ENCODE measurements at regions not wholly inside any gene's neighbourhood (a gene's known extent, or its start where the extent isn't known, plus 50 kb on each side); places are given as distances from the start of the nearest gene placed in this dataset.

DNA sequence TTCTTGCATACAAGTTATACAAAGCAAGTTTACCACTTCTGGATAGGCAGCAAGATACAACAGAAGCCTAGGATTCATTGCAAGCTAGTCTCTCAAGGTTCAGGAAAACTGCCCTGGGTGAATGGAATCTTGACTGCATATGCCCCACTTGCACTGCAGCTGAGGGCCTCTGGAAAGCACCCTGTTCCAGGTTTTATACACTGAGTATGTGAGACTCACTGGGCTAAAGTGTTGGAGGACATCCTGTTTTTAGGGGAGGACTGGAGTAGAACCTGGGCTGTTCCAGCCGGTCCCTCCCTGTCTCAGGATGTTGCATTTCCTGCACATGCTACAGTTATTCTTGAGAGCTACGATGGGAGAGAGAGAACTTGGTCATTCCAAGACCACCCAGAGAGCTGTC, 168.5 kb upstream of the NUDT6 start:
- Histone ChIP-seq H3K4me1 (no peaks in the 10 kb centered on the region), H3K27ac (no peak overlapping the region), H3K4me3 (no peak overlapping the region), H3K4me2 (no peak overlapping the region), H3K9me3 (no peaks in the 10 kb centered on the region)
- ChIA-PET CTCF (no interaction called here), POLR2A (no interaction called here)
- FAIRE-seq (no peak), DNase-seq (ENCODE audit: low read depth in 1 of 2, low spot score in 1 of 2) (no peak), ATAC-seq (no peak)
- no peak for TF ChIP-seq POLR2A (IDR thresholded peaks at IDR 0.05; ENCODE audit: low read length)
- TF ChIP-seq CBX2 (IDR thresholded peaks at IDR 0.05; ENCODE audit: borderline replicate concordance, low read depth): no peak
- no peak for TF ChIP-seq RARB (CRISPR knock-in tag; IDR thresholded peaks at IDR 0.05)
- TF ChIP-seq, protein P1, sequence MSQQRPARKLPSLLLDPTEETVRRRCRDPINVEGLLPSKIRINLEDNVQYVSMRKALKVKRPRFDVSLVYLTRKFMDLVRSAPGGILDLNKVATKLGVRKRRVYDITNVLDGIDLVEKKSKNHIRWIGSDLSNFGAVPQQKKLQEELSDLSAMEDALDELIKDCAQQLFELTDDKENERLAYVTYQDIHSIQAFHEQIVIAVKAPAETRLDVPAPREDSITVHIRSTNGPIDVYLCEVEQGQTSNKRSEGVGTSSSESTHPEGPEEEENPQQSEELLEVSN (IDR thresholded peaks at IDR 0.05; ENCODE audit: borderline replicate concordance, low read depth): no peak
- TF ChIP-seq RCOR1 (IDR thresholded peaks at IDR 0.05; ENCODE audit: low read depth, low read length): no peak
- TF ChIP-seq GATA3 (IDR thresholded peaks at IDR 0.05; ENCODE audit: borderline replicate concordance): no peak
- TF ChIP-seq ZSCAN20 (CRISPR knock-in tag; IDR thresholded peaks at IDR 0.05): no peak
- no peak for TF ChIP-seq TFCP2L1 (CRISPR knock-in tag; IDR thresholded peaks at IDR 0.05)
- no peak for TF ChIP-seq TP53 (CRISPR knock-in tag; IDR thresholded peaks at IDR 0.05)
- TF ChIP-seq BHLHE40 (IDR thresholded peaks at IDR 0.05; ENCODE audit: low read depth, low read length): no peak
- no peak for TF ChIP-seq KDM5A (IDR thresholded peaks at IDR 0.05)
- TF ChIP-seq EHF (CRISPR knock-in tag; IDR thresholded peaks at IDR 0.05): no peak
- TF ChIP-seq ESRRA (IDR thresholded peaks at IDR 0.05; ENCODE audit: borderline replicate concordance, low read length): no peak
- TF ChIP-seq HOXB13 (CRISPR knock-in tag; IDR thresholded peaks at IDR 0.05; ENCODE audit: low read depth): no peak
- 97% methylated on average over 2 of the region's 2 CpGs for WGBS (ENCODE audit: missing lambda C conversion rate)

GRCh38 chr4:123092586-123092985, 170.2 kb upstream of the NUDT6 start:
- no peak for DNase-seq (ENCODE audit: low read depth in 1 of 2, low spot score in 1 of 2)
- CTCF ChIA-PET: no interaction called here
- no peak for TF ChIP-seq ZC3H11A (IDR thresholded peaks at IDR 0.05)
- TF ChIP-seq, protein P2, sequence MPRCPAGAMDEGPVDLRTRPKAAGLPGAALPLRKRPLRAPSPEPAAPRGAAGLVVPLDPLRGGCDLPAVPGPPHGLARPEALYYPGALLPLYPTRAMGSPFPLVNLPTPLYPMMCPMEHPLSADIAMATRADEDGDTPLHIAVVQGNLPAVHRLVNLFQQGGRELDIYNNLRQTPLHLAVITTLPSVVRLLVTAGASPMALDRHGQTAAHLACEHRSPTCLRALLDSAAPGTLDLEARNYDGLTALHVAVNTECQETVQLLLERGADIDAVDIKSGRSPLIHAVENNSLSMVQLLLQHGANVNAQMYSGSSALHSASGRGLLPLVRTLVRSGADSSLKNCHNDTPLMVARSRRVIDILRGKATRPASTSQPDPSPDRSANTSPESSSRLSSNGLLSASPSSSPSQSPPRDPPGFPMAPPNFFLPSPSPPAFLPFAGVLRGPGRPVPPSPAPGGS (IDR thresholded peaks at IDR 0.05): no peak
- TF ChIP-seq CHD2 (IDR thresholded peaks at IDR 0.05; ENCODE audit: low read length, partially characterized antibody): no peak
- TF ChIP-seq TP53 (CRISPR knock-in tag; IDR thresholded peaks at IDR 0.05): no peak
- no peak for TF ChIP-seq EHF (CRISPR knock-in tag; IDR thresholded peaks at IDR 0.05)
- TF ChIP-seq PBX3 (IDR thresholded peaks at IDR 0.05): no peak
- 92% methylated on average over 1 of the region's 1 CpG for WGBS (ENCODE audit: missing lambda C conversion rate)
- no peak overlapping the region for H3K27ac ChIP-seq
- no peaks in the 10 kb centered on the region for H3K9me3 ChIP-seq
- no peak overlapping the region for H3K4me3 ChIP-seq
- POLR2A ChIA-PET: no interaction called here
- FAIRE-seq: no peak
- H3K4me2 ChIP-seq: no peak overlapping the region
- no peak for ATAC-seq
- H3K4me1 ChIP-seq: no peaks in the 10 kb centered on the region

DNA sequence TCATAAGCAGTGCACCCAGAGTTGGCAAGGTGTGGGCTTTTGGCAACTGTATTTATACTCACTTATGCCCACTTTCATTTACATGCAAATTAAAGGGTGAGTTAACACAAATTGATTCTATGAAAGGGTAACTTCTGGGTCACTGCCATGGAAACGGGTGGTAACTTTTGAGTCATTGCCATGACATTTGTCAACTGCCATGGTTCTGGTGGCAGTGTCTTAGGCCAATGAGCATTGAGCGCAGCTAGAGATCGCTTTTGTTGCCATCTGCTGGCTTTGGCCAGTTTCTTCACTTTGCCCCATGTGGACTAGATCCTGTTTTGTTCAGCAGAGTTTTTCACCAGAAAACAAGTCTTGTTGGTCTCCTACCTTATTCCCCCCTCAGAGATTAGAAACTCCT, 170.8 kb upstream of the NUDT6 start:
- FAIRE-seq: no peak
- Histone ChIP-seq H3K4me3 (no peak overlapping the region), H3K4me1 (no peaks in the 10 kb centered on the region), H3K27ac (no peak overlapping the region), H3K9me3 (no peaks in the 10 kb centered on the region), H3K4me2 (no peak overlapping the region)
- ATAC-seq: 0 out of 6 replicates have a peak, but pooled peaks have one; percentile 30 to 38
- POLR2A ChIA-PET: no interaction called here
- peak in 1 of 2 experiments; percentile 3 for DNase-seq (ENCODE audit: low read depth in 1 of 2, low spot score in 1 of 2)
- CTCF ChIA-PET: interaction anchor here (1.5 kb wide), 1 partner anchor 567 kb away, joined by 3 read pairs; no protein-coding TSS in a partner anchor
- 100% methylated on average over 2 of the region's 3 CpGs for WGBS (ENCODE audit: missing lambda C conversion rate)
- TF ChIP-seq CHD2 (IDR thresholded peaks at IDR 0.05; ENCODE audit: low read length, partially characterized antibody) (no peak), MYC (IDR thresholded peaks at IDR 0.05; ENCODE audit: borderline replicate concordance, low read length) (no peak), CBX8 (IDR thresholded peaks at IDR 0.05) (no peak), SREBF2 (IDR thresholded peaks at IDR 0.05) (no peak), PHF8 (IDR thresholded peaks at IDR 0.05; ENCODE audit: borderline replicate concordance, low read depth) (no peak), ZNF302 (CRISPR knock-in tag; IDR thresholded peaks at IDR 0.05) (no peak)
- TF ChIP-seq, protein P3, sequence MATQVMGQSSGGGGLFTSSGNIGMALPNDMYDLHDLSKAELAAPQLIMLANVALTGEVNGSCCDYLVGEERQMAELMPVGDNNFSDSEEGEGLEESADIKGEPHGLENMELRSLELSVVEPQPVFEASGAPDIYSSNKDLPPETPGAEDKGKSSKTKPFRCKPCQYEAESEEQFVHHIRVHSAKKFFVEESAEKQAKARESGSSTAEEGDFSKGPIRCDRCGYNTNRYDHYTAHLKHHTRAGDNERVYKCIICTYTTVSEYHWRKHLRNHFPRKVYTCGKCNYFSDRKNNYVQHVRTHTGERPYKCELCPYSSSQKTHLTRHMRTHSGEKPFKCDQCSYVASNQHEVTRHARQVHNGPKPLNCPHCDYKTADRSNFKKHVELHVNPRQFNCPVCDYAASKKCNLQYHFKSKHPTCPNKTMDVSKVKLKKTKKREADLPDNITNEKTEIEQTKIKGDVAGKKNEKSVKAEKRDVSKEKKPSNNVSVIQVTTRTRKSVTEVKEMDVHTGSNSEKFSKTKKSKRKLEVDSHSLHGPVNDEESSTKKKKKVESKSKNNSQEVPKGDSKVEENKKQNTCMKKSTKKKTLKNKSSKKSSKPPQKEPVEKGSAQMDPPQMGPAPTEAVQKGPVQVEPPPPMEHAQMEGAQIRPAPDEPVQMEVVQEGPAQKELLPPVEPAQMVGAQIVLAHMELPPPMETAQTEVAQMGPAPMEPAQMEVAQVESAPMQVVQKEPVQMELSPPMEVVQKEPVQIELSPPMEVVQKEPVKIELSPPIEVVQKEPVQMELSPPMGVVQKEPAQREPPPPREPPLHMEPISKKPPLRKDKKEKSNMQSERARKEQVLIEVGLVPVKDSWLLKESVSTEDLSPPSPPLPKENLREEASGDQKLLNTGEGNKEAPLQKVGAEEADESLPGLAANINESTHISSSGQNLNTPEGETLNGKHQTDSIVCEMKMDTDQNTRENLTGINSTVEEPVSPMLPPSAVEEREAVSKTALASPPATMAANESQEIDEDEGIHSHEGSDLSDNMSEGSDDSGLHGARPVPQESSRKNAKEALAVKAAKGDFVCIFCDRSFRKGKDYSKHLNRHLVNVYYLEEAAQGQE (IDR thresholded peaks at IDR 0.05): no peak
